ENCODE measurements at regions not wholly inside any gene's neighbourhood (a gene's known extent, or its start where the extent isn't known, plus 50 kb on each side); places are given as distances from the start of the nearest gene placed in this dataset.
A peak's percentile ranks its signal among the peaks of the same experiment; 100 is the strongest.

GRCh38 chr4:133812954-133813353, 388.6 kb downstream of the PABPC4L start:
- in situ Hi-C loops (cut with MboI; ENCODE audit: low sequenced_read_pairs): no loop called here
- no peak for DNase-seq (ENCODE audit: low spot score in 2 of 2)
- H3K36me3 ChIP-seq (replicated peaks): no peaks in the 10 kb centered on the region
- no peaks in the 10 kb centered on the region for H3K9me3 ChIP-seq
- H3K4me3 ChIP-seq: no peak overlapping the region
- no peaks in the 10 kb centered on the region for H3K4me1 ChIP-seq
- no peaks in the 10 kb centered on the region for H3K27me3 ChIP-seq (ENCODE audit: low read depth)

GRCh38 chr4:133812236-133812635, 389.4 kb downstream of the PABPC4L start:
- H3K4me3 ChIP-seq: no peak overlapping the region
- DNase-seq (ENCODE audit: low spot score in 2 of 2): no peak
- no peaks in the 10 kb centered on the region for H3K36me3 ChIP-seq (replicated peaks)
- in situ Hi-C loops (cut with MboI; ENCODE audit: low sequenced_read_pairs): no loop called here
- H3K27me3 ChIP-seq (ENCODE audit: low read depth): no peaks in the 10 kb centered on the region
- no peaks in the 10 kb centered on the region for H3K9me3 ChIP-seq
- no peaks in the 10 kb centered on the region for H3K4me1 ChIP-seq

- DNase-seq (ENCODE audit: low spot score in 2 of 2): no peak
- H3K4me1 ChIP-seq: no peaks in the 10 kb centered on the region
- H3K4me3 ChIP-seq: no peak overlapping the region
- H3K36me3 ChIP-seq (replicated peaks): no peaks in the 10 kb centered on the region
- no peaks in the 10 kb centered on the region for H3K9me3 ChIP-seq
- H3K27me3 ChIP-seq (ENCODE audit: low read depth): no peaks in the 10 kb centered on the region
- in situ Hi-C loops (cut with MboI; ENCODE audit: low sequenced_read_pairs): no loop called here
Observed at GRCh38 chr4:133808151-133808550, 393.4 kb downstream of the PABPC4L start.

- in situ Hi-C loops (cut with MboI; ENCODE audit: low sequenced_read_pairs): no loop called here
- H3K4me1 ChIP-seq: peaks cover 8% of the 10 kb centered on the region
- H3K27me3 ChIP-seq (ENCODE audit: low read depth): no peaks in the 10 kb centered on the region
- H3K9me3 ChIP-seq: no peaks in the 10 kb centered on the region
- H3K4me3 ChIP-seq: no peak overlapping the region
- DNase-seq (ENCODE audit: low spot score in 2 of 2): no peak
- H3K36me3 ChIP-seq (replicated peaks): no peaks in the 10 kb centered on the region
Observed at GRCh38 chr4:133803341-133803740, 398.2 kb downstream of the PABPC4L start.

GRCh38 chr4:133802359-133803140, 399.0 kb downstream of the PABPC4L start:
- Histone ChIP-seq H3K36me3 (replicated peaks) (no peaks in the 10 kb centered on the region), H3K4me1 (peaks cover 8% of the 10 kb centered on the region), H3K4me3 (no peak overlapping the region), H3K9me3 (no peaks in the 10 kb centered on the region), H3K27me3 (ENCODE audit: low read depth) (no peaks in the 10 kb centered on the region)
- in situ Hi-C loops (cut with MboI; ENCODE audit: low sequenced_read_pairs): no loop called here
- no peak for DNase-seq (ENCODE audit: low spot score in 2 of 2)

GRCh38 chr4:133801883-133802282, 399.7 kb downstream of the PABPC4L start:
- in situ Hi-C loops (cut with MboI; ENCODE audit: low sequenced_read_pairs): no loop called here
- Histone ChIP-seq H3K27me3 (ENCODE audit: low read depth) (no peaks in the 10 kb centered on the region), H3K36me3 (replicated peaks) (no peaks in the 10 kb centered on the region), H3K9me3 (no peaks in the 10 kb centered on the region), H3K4me1 (peaks cover 8% of the 10 kb centered on the region), H3K4me3 (no peak overlapping the region)
- peak in 1 of 2 experiments; percentile 92 for DNase-seq (ENCODE audit: low spot score in 2 of 2)

GRCh38 chr4:133800966-133801365, 400.6 kb downstream of the PABPC4L start:
- Histone ChIP-seq H3K27me3 (ENCODE audit: low read depth) (no peaks in the 10 kb centered on the region), H3K9me3 (no peaks in the 10 kb centered on the region), H3K36me3 (replicated peaks) (no peaks in the 10 kb centered on the region), H3K4me1 (peaks cover 8% of the 10 kb centered on the region), H3K4me3 (no peak overlapping the region)
- DNase-seq (ENCODE audit: low spot score in 2 of 2): no peak
- in situ Hi-C loops (cut with MboI; ENCODE audit: low sequenced_read_pairs): no loop called here

GRCh38 chr4:133799717-133800315, 401.8 kb downstream of the PABPC4L start:
- no peaks in the 10 kb centered on the region for H3K27me3 ChIP-seq (ENCODE audit: low read depth)
- in situ Hi-C loops (cut with MboI; ENCODE audit: low sequenced_read_pairs): no loop called here
- H3K4me3 ChIP-seq: no peak overlapping the region
- no peaks in the 10 kb centered on the region for H3K9me3 ChIP-seq
- no peaks in the 10 kb centered on the region for H3K36me3 ChIP-seq (replicated peaks)
- peaks cover 8% of the 10 kb centered on the region for H3K4me1 ChIP-seq
- DNase-seq (ENCODE audit: low spot score in 2 of 2): no peak

GRCh38 chr4:133777661-133778060, 423.9 kb downstream of the PABPC4L start:
- in situ Hi-C loops (cut with MboI; ENCODE audit: low sequenced_read_pairs): no loop called here

GRCh38 chr4:133776961-133777360, 424.6 kb downstream of the PABPC4L start:
- DNase-seq (ENCODE audit: low spot score in 2 of 2): no peak
- in situ Hi-C loops (cut with MboI; ENCODE audit: low sequenced_read_pairs): no loop called here
- H3K36me3 ChIP-seq (replicated peaks): no peaks in the 10 kb centered on the region
- H3K4me3 ChIP-seq: no peak overlapping the region
- peaks cover 5% of the 10 kb centered on the region; the same call in 1 of the 2 replicates for H3K4me1 ChIP-seq
- H3K27me3 ChIP-seq (ENCODE audit: low read depth): no peaks in the 10 kb centered on the region
- peaks cover 2% of the 10 kb centered on the region; the same call in 1 of the 2 replicates for H3K9me3 ChIP-seq

More at GRCh38 chr4:133777661-133778060, 423.9 kb downstream of the PABPC4L start:
- Histone ChIP-seq H3K9me3 (no peaks in the 10 kb centered on the region), H3K4me1 (peaks cover 5% of the 10 kb centered on the region; the same call in 1 of the 2 replicates), H3K27me3 (ENCODE audit: low read depth) (no peaks in the 10 kb centered on the region), H3K36me3 (replicated peaks) (no peaks in the 10 kb centered on the region), H3K4me3 (no peak overlapping the region)
- no peak for DNase-seq (ENCODE audit: low spot score in 2 of 2)

- DNase-seq (ENCODE audit: low spot score in 2 of 2): no peak
- H3K4me3 ChIP-seq: no peak overlapping the region
- in situ Hi-C loops (cut with MboI; ENCODE audit: low sequenced_read_pairs): no loop called here
- peaks cover 5% of the 10 kb centered on the region; the same call in 1 of the 2 replicates for H3K4me1 ChIP-seq
- H3K9me3 ChIP-seq: peaks cover 2% of the 10 kb centered on the region; the same call in 1 of the 2 replicates
- H3K36me3 ChIP-seq (replicated peaks): no peaks in the 10 kb centered on the region
- H3K27me3 ChIP-seq (ENCODE audit: low read depth): no peaks in the 10 kb centered on the region
Observed at GRCh38 chr4:133776503-133776902, 425.1 kb downstream of the PABPC4L start.

GRCh38 chr4:133775881-133776280, 425.7 kb downstream of the PABPC4L start:
- in situ Hi-C loops (cut with MboI; ENCODE audit: low sequenced_read_pairs): no loop called here
- no peak for DNase-seq (ENCODE audit: low spot score in 2 of 2)

GRCh38 chr4:133775469-133775868, 426.1 kb downstream of the PABPC4L start:
- Histone ChIP-seq H3K4me3 (no peak overlapping the region), H3K27me3 (ENCODE audit: low read depth) (no peaks in the 10 kb centered on the region), H3K4me1 (no peaks in the 10 kb centered on the region), H3K9me3 (peaks cover 2% of the 10 kb centered on the region; the same call in 1 of the 2 replicates), H3K36me3 (replicated peaks) (no peaks in the 10 kb centered on the region)
- no peak for DNase-seq (ENCODE audit: low spot score in 2 of 2)
- in situ Hi-C loops (cut with MboI; ENCODE audit: low sequenced_read_pairs): no loop called here

More at GRCh38 chr4:133775881-133776280, 425.7 kb downstream of the PABPC4L start:
- H3K4me3 ChIP-seq: no peak overlapping the region
- H3K36me3 ChIP-seq (replicated peaks): no peaks in the 10 kb centered on the region
- peaks cover 2% of the 10 kb centered on the region; the same call in 1 of the 2 replicates for H3K9me3 ChIP-seq
- peaks cover 4% of the 10 kb centered on the region; the same call in 1 of the 2 replicates for H3K4me1 ChIP-seq
- no peaks in the 10 kb centered on the region for H3K27me3 ChIP-seq (ENCODE audit: low read depth)

GRCh38 chr4:133759428-133759827, 442.2 kb downstream of the PABPC4L start:
- no peak for DNase-seq (ENCODE audit: low spot score in 2 of 2)
- Histone ChIP-seq H3K27me3 (ENCODE audit: low read depth) (no peaks in the 10 kb centered on the region), H3K9me3 (no peaks in the 10 kb centered on the region), H3K4me1 (no peaks in the 10 kb centered on the region), H3K4me3 (no peak overlapping the region), H3K36me3 (replicated peaks) (no peaks in the 10 kb centered on the region)
- in situ Hi-C loops (cut with MboI; ENCODE audit: low sequenced_read_pairs): no loop called here
